RWPE1 (cell line): ENCODE measurements at regions not wholly inside any gene's neighbourhood (a gene's known extent, or its start where the extent isn't known, plus 50 kb on each side); places are given as distances from the start of the nearest gene placed in this dataset.

Experiments
- CTCF ChIA-PET: fragments of 350-600 bp; sonication (Branson Sonifier 250); formaldehyde crosslinking; extraction: SDS; loops from one replicate; lab custom pipeline; 2021; lab: Yijun Ruan, JAX
- POLR2A ChIA-PET: fragments of 400-600 bp; formaldehyde crosslinking; extraction: SDS; loops from one replicate; lab custom pipeline; 2020; ENCODE audit warnings: antibody characterized with exemption; ENCODE audit not compliant: low non-redundant PET; lab: Yijun Ruan, JAX
- DNase-seq: peaks from one replicate; pipeline ENCODE4 v3.0.0; 2012; ENCODE audit warnings: low spot score
- H3K27ac ChIP-seq: fragments of 450-650 bp; 2 replicates; pipeline ENCODE4 v1.5.1; 2017
- TF ChIP-seq, protein P1 (sequence below): fragments of 450-650 bp; conservative IDR thresholded peaks from 2 replicates; pipeline ENCODE4 v1.5.1; 2017; ENCODE audit warnings: low read depth, mild to moderate bottlenecking

DNA sequence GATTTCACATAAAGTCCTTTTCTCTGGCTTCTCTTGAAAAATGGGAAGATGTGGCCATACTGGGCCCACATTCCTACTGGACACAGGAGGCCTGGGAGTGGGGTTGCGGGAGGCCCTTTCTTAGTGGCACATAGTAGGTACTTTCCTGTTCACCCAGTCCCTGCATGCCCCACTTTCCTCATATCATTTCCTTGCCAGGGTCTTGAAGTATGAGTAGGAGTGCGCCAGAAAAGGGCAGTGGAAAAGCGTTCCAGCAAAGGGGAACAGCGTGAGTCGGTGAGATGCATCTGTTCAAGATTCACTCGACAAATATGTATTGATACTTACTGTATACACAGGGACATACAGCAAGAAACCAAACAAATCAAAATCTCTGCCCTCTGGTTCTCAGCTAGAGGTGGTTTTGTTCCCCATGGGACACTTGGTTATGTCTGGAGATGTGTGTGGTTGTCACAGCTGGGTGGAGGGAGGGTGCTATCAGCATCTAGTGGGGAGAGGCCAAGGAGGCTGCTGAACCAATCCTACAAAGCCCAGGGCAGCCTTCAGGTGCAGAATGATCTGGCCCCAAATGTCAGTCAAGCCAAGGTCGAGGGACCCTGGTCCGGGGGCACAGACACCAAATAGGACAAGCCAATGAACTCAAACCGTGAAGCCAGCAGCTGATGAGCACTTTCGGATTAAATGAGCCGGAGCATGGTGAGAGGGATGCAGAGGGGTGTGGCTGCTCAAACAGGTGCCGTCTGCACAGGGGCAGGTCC lies 151.4 kb downstream of the CEBPB start:
- TF ChIP-seq, protein P1, sequence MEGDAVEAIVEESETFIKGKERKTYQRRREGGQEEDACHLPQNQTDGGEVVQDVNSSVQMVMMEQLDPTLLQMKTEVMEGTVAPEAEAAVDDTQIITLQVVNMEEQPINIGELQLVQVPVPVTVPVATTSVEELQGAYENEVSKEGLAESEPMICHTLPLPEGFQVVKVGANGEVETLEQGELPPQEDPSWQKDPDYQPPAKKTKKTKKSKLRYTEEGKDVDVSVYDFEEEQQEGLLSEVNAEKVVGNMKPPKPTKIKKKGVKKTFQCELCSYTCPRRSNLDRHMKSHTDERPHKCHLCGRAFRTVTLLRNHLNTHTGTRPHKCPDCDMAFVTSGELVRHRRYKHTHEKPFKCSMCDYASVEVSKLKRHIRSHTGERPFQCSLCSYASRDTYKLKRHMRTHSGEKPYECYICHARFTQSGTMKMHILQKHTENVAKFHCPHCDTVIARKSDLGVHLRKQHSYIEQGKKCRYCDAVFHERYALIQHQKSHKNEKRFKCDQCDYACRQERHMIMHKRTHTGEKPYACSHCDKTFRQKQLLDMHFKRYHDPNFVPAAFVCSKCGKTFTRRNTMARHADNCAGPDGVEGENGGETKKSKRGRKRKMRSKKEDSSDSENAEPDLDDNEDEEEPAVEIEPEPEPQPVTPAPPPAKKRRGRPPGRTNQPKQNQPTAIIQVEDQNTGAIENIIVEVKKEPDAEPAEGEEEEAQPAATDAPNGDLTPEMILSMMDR: no peak
- DNase-seq: no peak
- no peak overlapping the region for H3K27ac ChIP-seq
- POLR2A ChIA-PET: no interaction called here
- CTCF ChIA-PET: no interaction called here

DNA sequence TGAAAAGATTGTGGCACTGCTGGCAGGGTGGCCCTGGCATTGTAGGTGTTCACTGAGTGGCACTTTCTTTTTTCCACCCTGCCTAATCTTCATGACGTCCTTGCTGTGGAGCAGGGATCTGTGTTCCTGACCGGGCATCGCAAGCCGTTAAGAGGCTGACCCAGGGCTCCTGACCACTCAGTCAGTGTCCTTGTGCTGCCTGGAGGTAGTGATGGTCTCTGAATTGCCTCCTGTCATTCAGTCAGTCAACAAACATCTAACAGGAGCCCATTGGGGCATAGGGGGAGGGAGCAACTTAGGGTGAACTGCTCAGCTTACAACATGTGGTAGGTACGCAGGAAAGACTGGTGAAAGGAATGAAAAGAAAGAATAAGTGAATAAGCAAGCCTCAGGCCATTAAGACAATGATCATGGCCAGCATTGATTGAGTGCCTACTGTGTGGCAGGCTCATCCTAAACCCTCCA lies 152.0 kb downstream of the CEBPB start:
- TF ChIP-seq, protein P1: no peak
- DNase-seq: no peak
- CTCF ChIA-PET: no interaction called here
- no peak overlapping the region for H3K27ac ChIP-seq
- POLR2A ChIA-PET: no interaction called here

DNA sequence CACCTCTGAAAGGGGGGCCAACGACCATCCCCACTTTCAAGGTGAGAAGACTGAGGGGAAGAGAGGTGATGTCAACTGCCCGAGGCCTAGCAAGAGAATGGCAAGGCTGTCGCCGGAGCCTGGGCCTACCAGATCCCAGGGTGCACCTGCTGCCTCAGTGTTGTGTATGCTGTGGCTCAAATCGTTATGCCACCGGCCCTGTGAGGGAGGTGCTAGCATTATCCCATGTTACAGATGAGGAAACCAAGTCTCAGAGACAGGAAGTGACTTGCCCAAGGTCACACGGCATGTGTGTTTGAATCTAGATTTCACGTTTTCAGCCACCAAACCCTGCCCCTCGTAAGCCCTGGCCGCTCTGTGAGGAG lies 152.5 kb downstream of the CEBPB start:
- H3K27ac ChIP-seq: no peak overlapping the region; the same call in 1 of the 2 replicates
- POLR2A ChIA-PET: no interaction called here
- no peak for DNase-seq
- TF ChIP-seq, protein P1: no peak
- CTCF ChIA-PET: no interaction called here

DNA sequence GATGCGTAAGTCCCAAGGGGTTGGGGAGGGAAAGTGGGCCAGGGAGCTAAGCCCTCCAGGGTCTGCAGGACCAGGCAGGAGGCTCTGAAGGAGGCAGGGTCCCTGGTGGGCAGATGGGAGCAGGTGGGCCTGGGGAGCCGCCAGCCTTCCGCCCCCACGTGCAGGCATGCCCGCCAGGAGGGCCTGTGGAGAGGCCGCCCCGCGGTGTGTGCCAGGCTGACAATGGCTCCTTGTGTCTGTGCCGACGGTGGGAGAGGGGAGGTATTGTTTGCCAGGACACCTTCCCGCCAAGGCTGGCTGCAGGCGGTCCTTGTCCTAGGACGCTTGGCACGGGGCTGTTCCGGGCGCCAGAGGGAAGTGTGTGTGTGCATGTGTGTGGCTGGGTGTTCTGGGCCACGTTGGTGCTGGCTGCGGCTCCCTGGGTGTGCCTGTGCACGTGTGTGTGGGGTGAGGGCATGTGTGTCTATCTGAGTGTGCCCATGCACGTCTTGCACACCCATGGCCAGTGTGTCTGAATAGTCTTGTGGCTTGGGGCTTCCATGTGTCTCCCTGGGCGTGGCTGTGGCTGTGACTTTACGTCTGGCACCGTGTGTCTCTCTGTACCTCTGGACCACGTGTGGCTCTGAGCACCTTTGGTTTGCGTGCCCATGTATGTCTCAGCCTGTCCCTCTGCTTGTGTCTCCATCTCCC lies 153.0 kb downstream of the CEBPB start:
- TF ChIP-seq, protein P1: no peak
- POLR2A ChIA-PET: no interaction called here
- CTCF ChIA-PET: no interaction called here
- no peak for DNase-seq
- peak overlapping the region; percentile 5; the same call in 1 of the 2 replicates for H3K27ac ChIP-seq

DNA sequence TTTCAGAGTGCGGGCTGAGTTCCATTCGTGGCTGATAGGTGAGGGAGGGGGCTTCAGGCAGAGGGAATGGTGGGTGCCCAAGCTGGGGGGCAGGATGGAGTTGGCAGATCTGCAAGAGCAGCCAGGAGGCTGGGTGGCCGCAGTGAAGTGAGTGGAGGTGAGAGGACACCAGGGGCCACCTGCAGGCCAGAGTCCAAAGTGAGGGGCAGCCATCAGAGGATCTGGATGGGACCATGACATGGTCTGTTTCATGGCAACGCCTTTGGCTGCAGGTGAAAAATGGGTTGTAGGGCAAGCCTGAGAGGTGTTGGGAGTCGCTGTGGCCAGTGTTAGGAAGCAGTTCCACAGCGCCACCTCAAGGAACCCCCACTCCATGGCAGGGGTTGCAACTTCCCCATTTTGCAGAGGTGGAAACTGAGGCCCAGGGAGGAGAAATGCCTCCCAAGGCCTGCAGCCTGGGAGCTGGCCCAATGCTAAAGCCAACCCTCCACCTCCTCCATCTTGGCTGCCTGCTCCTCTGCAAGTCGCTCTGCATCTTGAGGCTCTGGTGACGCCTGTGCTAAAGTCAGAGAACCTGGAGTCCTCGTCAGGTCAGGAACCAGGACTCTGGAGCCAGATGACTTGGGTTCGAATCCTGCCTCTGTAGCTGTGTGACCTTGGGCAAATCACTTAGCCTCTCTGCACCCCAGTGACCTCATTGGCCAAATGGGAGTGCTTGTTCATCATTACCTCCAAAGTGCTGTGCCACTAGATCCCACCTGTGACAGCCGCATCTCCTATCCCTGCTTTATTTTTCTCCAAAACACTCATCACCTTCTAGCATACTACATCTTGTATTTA lies 153.8 kb downstream of the CEBPB start:
- POLR2A ChIA-PET: interaction anchor here (1.3 kb wide), 1 partner anchor 10 kb away, joined by 3 read pairs; no protein-coding TSS in a partner anchor

More for the DNA sequence above, 153.8 kb downstream of the CEBPB start:
- peak overlapping the region; percentile 5; the same call in 1 of the 2 replicates for H3K27ac ChIP-seq
- TF ChIP-seq, protein P1: no peak; the same call in 1 of the 2 replicates
- CTCF ChIA-PET: interaction anchor here (2.0 kb wide), 1 partner anchor 10 kb away, joined by 11 read pairs; no protein-coding TSS in a partner anchor
- no peak for DNase-seq
